SU-DHL-6 (cell line): ENCODE measurements at regions not wholly inside any gene's neighbourhood (a gene's known extent, or its start where the extent isn't known, plus 50 kb on each side); places are given as distances from the start of the nearest gene placed in this dataset.
A peak's percentile ranks its signal among the peaks of the same experiment; 100 is the strongest.

Experiments
- H2AFZ ChIP-seq: fragments of 200-600 bp; sonication (generic); 2 replicates; pipeline ENCODE4 v1.6.1; 2014; ENCODE audit warnings: low read depth, mild to moderate bottlenecking, moderate library complexity, mixed read lengths, antibody characterized with exemption, low read length; ENCODE audit not compliant: severe bottlenecking
- H3F3A ChIP-seq: fragments of 200-600 bp; shearing (Covaris generic); 2 replicates; pipeline ENCODE4 v1.6.0; 2016; ENCODE audit warnings: antibody characterized with exemption, mild to moderate bottlenecking; ENCODE audit not compliant: insufficient read depth
- H3K27ac ChIP-seq: fragments of 200-600 bp; sonication (generic); 2 replicates; pipeline ENCODE4 v1.5.1; 2016; ENCODE audit warnings: low read depth, mild to moderate bottlenecking, low read length, moderate library complexity, mixed read lengths
- H3K27me3 ChIP-seq: fragments of 200-600 bp; sonication (generic), shearing (Covaris generic); 2 replicates; pipeline ENCODE4 v1.6.0; 2014; ENCODE audit warnings: mild to moderate bottlenecking, low read length
- H3K36me3 ChIP-seq: fragments of 200-600 bp; sonication (generic); 2 replicates; pipeline ENCODE4 v1.6.1; 2014; ENCODE audit warnings: mild to moderate bottlenecking, low read length, mixed read lengths
- H3K4me2 ChIP-seq: fragments of 300-600, 200-600 bp; shearing (Covaris generic), sonication (generic); 2 replicates; pipeline ENCODE4 v1.6.0; 2014; ENCODE audit warnings: low read length, low read depth, mild to moderate bottlenecking; ENCODE audit not compliant: poor library complexity, severe bottlenecking
- H3K4me3 ChIP-seq: fragments of 200-600 bp; sonication (generic); 2 replicates; pipeline ENCODE4 v1.5.1; 2014; ENCODE audit warnings: antibody characterized with exemption, low read length, mild to moderate bottlenecking, mixed read lengths; ENCODE audit not compliant: insufficient read depth, poor library complexity, severe bottlenecking
- H3K79me2 ChIP-seq: fragments of 200-600 bp; sonication (generic); 2 replicates; pipeline ENCODE4 v1.6.1; 2014; ENCODE audit warnings: mild to moderate bottlenecking, low read length, moderate library complexity; ENCODE audit not compliant: insufficient read depth
- H3K9ac ChIP-seq: fragments of 200-600 bp; sonication (generic); 2 replicates; pipeline ENCODE4 v1.7.0; 2014; ENCODE audit warnings: mild to moderate bottlenecking, low read length
- H3K9me2 ChIP-seq: fragments of 200-600 bp; sonication (generic); replicated peaks from 2 replicates; pipeline ENCODE4 v1.6.1; 2014; ENCODE audit warnings: low read length; ENCODE audit not compliant: insufficient read depth
- H3K9me3 ChIP-seq: fragments of 200-600 bp; sonication (generic); 2 replicates; pipeline ENCODE4 v1.6.1; 2014; ENCODE audit warnings: low read length, mixed read lengths; ENCODE audit not compliant: insufficient read depth
- H4K20me1 ChIP-seq: fragments of 200-600 bp; sonication (generic); 2 replicates; pipeline ENCODE4 v1.6.1; 2014; ENCODE audit warnings: low read depth, mild to moderate bottlenecking, antibody characterized with exemption, low read length, moderate library complexity, mixed read lengths
- CTCF ChIP-seq: fragments of 200-600 bp; sonication (generic); IDR thresholded peaks from one replicate; pipeline ENCODE4 v1.5.1; 2017; ENCODE audit warnings: antibody characterized with exemption, mild to moderate bottlenecking, low read length, moderate library complexity; ENCODE audit not compliant: insufficient read depth, poor library complexity, severe bottlenecking
- EZH2phosphoT487 ChIP-seq: fragments of 200-600 bp; sonication (generic), shearing (Covaris generic); conservative IDR thresholded peaks from 2 replicates; pipeline ENCODE4 v1.6.1; 2018; ENCODE audit warnings: mild to moderate bottlenecking, antibody characterized with exemption, low read length, moderate library complexity, mixed read lengths

GRCh38 chr14:44341116-44341515, 166.0 kb downstream of the FSCB start:
- Histone ChIP-seq H3K4me2 (no peak overlapping the region), H3K27ac (no peak overlapping the region), H3K9me3 (no peaks in the 10 kb centered on the region), H3K79me2 (no peaks in the 10 kb centered on the region), H2AFZ (peak overlapping the region; percentile 31), H3K4me3 (no peak overlapping the region), H3K9ac (no peak overlapping the region), H3K36me3 (no peaks in the 10 kb centered on the region), H4K20me1 (no peaks in the 10 kb centered on the region), H3F3A (no peaks in the 10 kb centered on the region), H3K27me3 (no peaks in the 10 kb centered on the region), H3K9me2 (no peaks in the 10 kb centered on the region)
- no peak for TF ChIP-seq CTCF
- no peak for TF ChIP-seq EZH2phosphoT487

GRCh38 chr14:44339862-44340261, 167.2 kb downstream of the FSCB start:
- Histone ChIP-seq H3K4me2 (no peak overlapping the region), H3K9ac (no peak overlapping the region), H3K27ac (no peak overlapping the region), H4K20me1 (no peaks in the 10 kb centered on the region), H3K36me3 (no peaks in the 10 kb centered on the region), H3K9me2 (no peaks in the 10 kb centered on the region), H3F3A (no peaks in the 10 kb centered on the region), H3K27me3 (no peaks in the 10 kb centered on the region), H3K4me3 (no peak overlapping the region), H3K79me2 (no peaks in the 10 kb centered on the region), H2AFZ (no peak overlapping the region), H3K9me3 (no peaks in the 10 kb centered on the region)
- TF ChIP-seq EZH2phosphoT487: no peak
- no peak for TF ChIP-seq CTCF

- Histone ChIP-seq H3K27me3 (no peaks in the 10 kb centered on the region), H3K9me3 (no peaks in the 10 kb centered on the region), H3K9me2 (no peaks in the 10 kb centered on the region), H3F3A (no peaks in the 10 kb centered on the region), H3K27ac (no peak overlapping the region), H3K36me3 (no peaks in the 10 kb centered on the region), H3K9ac (no peak overlapping the region), H3K79me2 (no peaks in the 10 kb centered on the region), H3K4me3 (no peak overlapping the region), H3K4me2 (no peak overlapping the region), H4K20me1 (no peaks in the 10 kb centered on the region), H2AFZ (no peak overlapping the region)
- TF ChIP-seq CTCF (no peak), EZH2phosphoT487 (no peak)
Observed at GRCh38 chr14:44339231-44339630, 167.9 kb downstream of the FSCB start.

- H3K9ac ChIP-seq: no peak overlapping the region
- H4K20me1 ChIP-seq: no peaks in the 10 kb centered on the region
- no peaks in the 10 kb centered on the region for H3K36me3 ChIP-seq
- TF ChIP-seq EZH2phosphoT487: no peak
- no peak for TF ChIP-seq CTCF
- no peaks in the 10 kb centered on the region for H3K9me3 ChIP-seq
- H3K4me2 ChIP-seq: no peak overlapping the region
- no peaks in the 10 kb centered on the region for H3K79me2 ChIP-seq
- peak overlapping the region; percentile 62 for H2AFZ ChIP-seq
- H3F3A ChIP-seq: no peaks in the 10 kb centered on the region
- no peaks in the 10 kb centered on the region for H3K9me2 ChIP-seq
- H3K27me3 ChIP-seq: no peaks in the 10 kb centered on the region
- no peak overlapping the region for H3K4me3 ChIP-seq
- no peak overlapping the region for H3K27ac ChIP-seq
Observed at GRCh38 chr14:44317441-44317746, 189.7 kb downstream of the FSCB start.
